GM12878 (cell line): ENCODE measurements at regions not wholly inside any gene's neighbourhood (a gene's known extent, or its start where the extent isn't known, plus 50 kb on each side); places are given as distances from the start of the nearest gene placed in this dataset.

Experiments
- ATAC-seq: fragments of 200-7000 bp; cut with Tn5 transposase; 3 replicates; pipeline ENCODE4 v1.9.1; 2020; ENCODE audit warnings: mild to moderate bottlenecking, moderate library complexity
- BruUV-seq: library from RNA; stranded (reverse); fragments of 400-500 nt; replicated peaks from 2 replicates; lab custom pipeline; 2021; lab: Mats Ljungman, UMichigan
- CTCF ChIA-PET: fragments of 300-600 bp; sonication (Branson Sonifier 250); formaldehyde crosslinking; extraction: SDS; loops from one replicate; lab custom pipeline; 2021; ENCODE audit warnings: inconsistent platforms; lab: Yijun Ruan, JAX
- POLR2A ChIA-PET: fragments of 350-600 bp; formaldehyde crosslinking; extraction: SDS; loops from one replicate; lab custom pipeline; 2021; ENCODE audit warnings: inconsistent platforms; lab: Charles Lee
- RAD21 ChIA-PET: fragments of 300-600 bp; sonication (Branson Sonifier 250); formaldehyde crosslinking; loops from one replicate; lab custom pipeline; 2023; ENCODE audit warnings: antibody characterized with exemption; ENCODE audit not compliant: unreplicated experiment; lab: Charles Lee
- SMC1A ChIA-PET: fragments of 300-600 bp; sonication (Branson Sonifier 250); formaldehyde crosslinking; loops from one replicate; lab custom pipeline; 2023; ENCODE audit not compliant: unreplicated experiment, uncharacterized antibody; lab: Charles Lee
- DNase-seq: peaks from one replicate; pipeline ENCODE4 v3.0.0-alpha.2; 2011; ENCODE audit warnings: low read depth, low spot score
- FAIRE-seq: peaks from 3 replicates; lab custom pipeline; 2011; peaks lifted over from hg19 to GRCh38; lab: Jason Lieb, UNC
- H2AFZ ChIP-seq: 2 replicates; pipeline ENCODE4 v1.6.0; 2011; ENCODE audit warnings: low read depth, low read length, control low read depth; ENCODE audit not compliant: control insufficient read depth
- H3K27ac ChIP-seq: 2 replicates; pipeline ENCODE4 v1.5.1; 2011; ENCODE audit warnings: control low read depth; ENCODE audit not compliant: control insufficient read depth, insufficient read depth
- H3K27me3 ChIP-seq, 2 experiments: replicated peaks in 1 of 2; 2 replicates each; pipeline versions ENCODE4 v1.6.0 to v1.6.1; 2011; ENCODE audit warnings: low read length in 1 of 2; ENCODE audit not compliant: control insufficient read depth in 2 of 2, insufficient read depth in 2 of 2
- H3K36me3 ChIP-seq, 2 experiments: 2 replicates each; pipeline ENCODE4 v1.5.1; 2011; ENCODE audit warnings: low read length in 1 of 2; ENCODE audit not compliant: control insufficient read depth in 2 of 2, insufficient read depth in 2 of 2
- H3K4me1 ChIP-seq: 2 replicates; pipeline ENCODE4 v1.6.1; 2011; ENCODE audit warnings: mild to moderate bottlenecking, low read length, moderate library complexity, mixed read lengths; ENCODE audit not compliant: control insufficient read depth, insufficient read depth
- H3K4me2 ChIP-seq: 2 replicates; pipeline ENCODE4 v1.6.0; 2011; ENCODE audit warnings: control low read depth; ENCODE audit not compliant: control insufficient read depth, insufficient read depth
- H3K4me3 ChIP-seq: fragments of 200-600 bp; sonication (generic); 2 replicates; pipeline ENCODE4 v1.5.1; 2016
- H3K79me2 ChIP-seq: 2 replicates; pipeline ENCODE4 v1.6.0; 2011; ENCODE audit warnings: low read length; ENCODE audit not compliant: control insufficient read depth, insufficient read depth
- H3K9ac ChIP-seq: 2 replicates; pipeline ENCODE4 v1.8.0; 2011; ENCODE audit warnings: low read length, control low read depth, mixed read lengths; ENCODE audit not compliant: control insufficient read depth, insufficient read depth
- H3K9me3 ChIP-seq: replicated peaks from 3 replicates; pipeline ENCODE4 v1.5.1; 2011; ENCODE audit warnings: mild to moderate bottlenecking, low read length; ENCODE audit not compliant: control insufficient read depth, insufficient read depth
- H4K20me1 ChIP-seq: 2 replicates; pipeline ENCODE4 v1.6.0; 2011; ENCODE audit not compliant: control insufficient read depth, insufficient read depth
- EZH2 ChIP-seq: IDR thresholded peaks from 2 replicates; pipeline ENCODE4 v1.6.1; 2012; ENCODE audit warnings: low read depth, mild to moderate bottlenecking, control low read depth, inconsistent platforms, low read length, borderline replicate concordance; ENCODE audit not compliant: control insufficient read depth
- MEF2A ChIP-seq: IDR thresholded peaks from 2 replicates; pipeline ENCODE4 v1.6.1; 2011; ENCODE audit warnings: low read depth, mild to moderate bottlenecking, low read length, moderate library complexity; ENCODE audit not compliant: insufficient read depth
- TAF1 ChIP-seq: IDR thresholded peaks from 2 replicates; pipeline ENCODE4 v1.6.1; 2011; ENCODE audit warnings: mild to moderate bottlenecking, low read depth, low read length, borderline replicate concordance
- ZNF207 ChIP-seq: fragments of 450-650 bp; IDR thresholded peaks from 2 replicates; pipeline ENCODE4 v1.6.1; 2014; ENCODE audit warnings: antibody characterized with exemption, mild to moderate bottlenecking, borderline replicate concordance
- WGBS: methylation state at CpG from one replicate; pipeline ENCODE4 v1.1.6; 2016; ENCODE audit warnings: low lambda C conversion rate; ENCODE audit not compliant: insufficient replicate concordance, insufficient coverage; ENCODE audit errors: missing lambda C conversion rate; 5-methylcytosine and 5-hydroxymethylcytosine counted together
- in situ Hi-C: fragments of 300-500 bp; cut with MboI; formaldehyde crosslinking; loops from 9 replicates; pipeline ENCODE4 v1.14.3; 2018; ENCODE audit warnings: mixed read lengths
- intact Hi-C: fragments of 100-400 bp; cut with micrococcal nuclease; formaldehyde crosslinking; loops from one replicate; pipeline ENCODE4 v1.14.2; 2022; ENCODE audit not compliant: unreplicated experiment
- TF ChIP-seq, protein P1 (sequence below): IDR thresholded peaks from 2 replicates; pipeline ENCODE4 v1.6.1; 2012; ENCODE audit warnings: low read depth, low read length, improper control_type of control experiment
- TF ChIP-seq, protein P2 (sequence below): fragments of 450-650 bp; IDR thresholded peaks from 2 replicates; pipeline ENCODE4 v1.6.1; 2016; ENCODE audit warnings: mild to moderate bottlenecking

DNA sequence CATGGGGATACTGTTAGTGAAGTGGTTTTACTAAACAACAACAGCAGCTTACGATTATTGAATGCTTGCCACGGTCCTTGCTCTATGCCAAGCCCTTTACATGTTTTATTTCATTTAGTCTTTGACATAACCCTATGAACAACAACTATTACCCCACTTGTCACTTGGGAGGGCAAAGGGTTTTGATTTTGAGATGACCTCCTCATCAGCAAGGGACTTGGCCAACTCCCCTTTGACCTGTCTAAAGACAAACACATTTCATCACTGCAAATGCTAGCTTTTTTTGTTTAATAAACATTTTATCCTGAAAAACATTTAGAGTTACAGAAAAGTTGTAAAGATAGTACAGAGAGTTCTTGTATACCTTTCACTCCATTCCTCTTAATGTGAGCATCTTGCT, 152.5 kb upstream of the WNT4 start:
- ChIA-PET CTCF (no interaction called here), RAD21 (no interaction called here), SMC1A (no interaction called here), POLR2A (no interaction called here)
- no peak overlapping the region for H2AFZ ChIP-seq
- H3K36me3 ChIP-seq: no peaks in the 10 kb centered on the region
- peaks cover 2 to 14% of the 10 kb centered on the region in 2 experiments; a peak in 3 of 4 replicates for H3K27me3 ChIP-seq
- DNase-seq (no peak), ATAC-seq (no peak), FAIRE-seq (no peak)
- no peak for TF ChIP-seq MEF2A
- TF ChIP-seq, protein P1, sequence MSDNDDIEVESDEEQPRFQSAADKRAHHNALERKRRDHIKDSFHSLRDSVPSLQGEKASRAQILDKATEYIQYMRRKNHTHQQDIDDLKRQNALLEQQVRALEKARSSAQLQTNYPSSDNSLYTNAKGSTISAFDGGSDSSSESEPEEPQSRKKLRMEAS: no peak
- TF ChIP-seq EZH2: no peak
- TF ChIP-seq, protein P2, sequence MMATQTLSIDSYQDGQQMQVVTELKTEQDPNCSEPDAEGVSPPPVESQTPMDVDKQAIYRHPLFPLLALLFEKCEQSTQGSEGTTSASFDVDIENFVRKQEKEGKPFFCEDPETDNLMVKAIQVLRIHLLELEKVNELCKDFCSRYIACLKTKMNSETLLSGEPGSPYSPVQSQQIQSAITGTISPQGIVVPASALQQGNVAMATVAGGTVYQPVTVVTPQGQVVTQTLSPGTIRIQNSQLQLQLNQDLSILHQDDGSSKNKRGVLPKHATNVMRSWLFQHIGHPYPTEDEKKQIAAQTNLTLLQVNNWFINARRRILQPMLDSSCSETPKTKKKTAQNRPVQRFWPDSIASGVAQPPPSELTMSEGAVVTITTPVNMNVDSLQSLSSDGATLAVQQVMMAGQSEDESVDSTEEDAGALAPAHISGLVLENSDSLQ: no peak
- no peak for TF ChIP-seq ZNF207
- no TSS peak for BruUV-seq
- in situ Hi-C loops: no loop called here
- no peak overlapping the region for H3K4me2 ChIP-seq
- no peak overlapping the region for H3K27ac ChIP-seq
- intact Hi-C loops: no loop called here
- H3K79me2 ChIP-seq: no peaks in the 10 kb centered on the region
- peaks cover 5% of the 10 kb centered on the region; the same call in 1 of the 2 replicates for H3K4me1 ChIP-seq
- peaks cover 2% of the 10 kb centered on the region; the same call in 1 of the 3 replicates for H3K9me3 ChIP-seq
- no peak overlapping the region for H3K9ac ChIP-seq
- WGBS: 2% methylated on average over 2 of the region's 2 CpGs
- H4K20me1 ChIP-seq: no peaks in the 10 kb centered on the region
- H3K4me3 ChIP-seq: no peak overlapping the region

DNA sequence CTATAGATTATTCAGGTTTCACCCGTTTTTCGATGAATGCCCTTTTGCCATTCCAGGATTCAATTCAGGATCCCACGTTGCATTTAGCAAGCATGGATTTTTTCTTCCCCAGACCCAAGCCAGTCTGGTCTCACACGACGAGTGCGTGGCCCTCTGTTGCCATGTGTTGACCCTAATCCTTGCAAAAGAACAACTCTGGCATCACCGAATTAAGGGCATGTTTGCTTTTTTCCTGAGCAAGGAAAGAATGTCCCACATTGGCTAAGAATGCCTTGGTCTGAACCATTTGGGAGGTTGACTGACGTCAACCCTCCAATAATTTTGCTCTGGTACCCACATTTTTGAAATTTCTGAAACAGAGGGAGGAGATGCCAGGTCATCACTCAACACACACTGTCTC, 153.0 kb upstream of the WNT4 start:
- POLR2A ChIA-PET: no interaction called here
- H3K36me3 ChIP-seq: no peaks in the 10 kb centered on the region
- no peak overlapping the region for H2AFZ ChIP-seq
- no peak overlapping the region for H3K4me2 ChIP-seq
- H3K79me2 ChIP-seq: no peaks in the 10 kb centered on the region
- TF ChIP-seq, protein P2: no peak
- TF ChIP-seq TAF1: no peak
- in situ Hi-C loops (no loop called here), intact Hi-C loops (no loop called here)
- no peak for FAIRE-seq
- H3K27me3 ChIP-seq: peaks cover 2 to 14% of the 10 kb centered on the region in 2 experiments; a peak in 3 of 4 replicates
- DNase-seq: no peak
- RAD21 ChIA-PET: no interaction called here
- WGBS: 39% methylated on average over 8 of the region's 8 CpGs
- no peak overlapping the region for H3K27ac ChIP-seq
- no TSS peak for BruUV-seq
- peaks cover 2% of the 10 kb centered on the region; the same call in 1 of the 3 replicates for H3K9me3 ChIP-seq
- no peak overlapping the region for H3K9ac ChIP-seq
- no peak for ATAC-seq
- SMC1A ChIA-PET: no interaction called here
- H3K4me3 ChIP-seq: no peak overlapping the region
- CTCF ChIA-PET: no interaction called here
- H4K20me1 ChIP-seq: no peaks in the 10 kb centered on the region
- H3K4me1 ChIP-seq: peaks cover 5% of the 10 kb centered on the region; the same call in 1 of the 2 replicates
